Ovary (tissue), 7 donors: ENCODE measurements at regions not wholly inside any gene's neighbourhood (a gene's known extent, or its start where the extent isn't known, plus 50 kb on each side); places are given as distances from the start of the nearest gene placed in this dataset.

Source experiments
- DNase-seq, 5 donors: peaks; one replicate each; pipeline ENCODE4 v3.0.0-alpha.2; 2019 to 2020
- H3K27ac ChIP-seq, 2 donors: fragments of 200-600 bp; one replicate each; pipeline versions ENCODE4 v1.5.1 to v1.8.0; 2019 to 2022
- H3K27me3 ChIP-seq: fragments of 200-600 bp; one replicate; pipeline ENCODE4 v1.8.0; 2022
- H3K36me3 ChIP-seq: fragments of 200-600 bp; sonication (generic); one replicate; pipeline ENCODE4 v1.5.1; 2019
- H3K4me1 ChIP-seq: one replicate; pipeline ENCODE4 v1.8.1; 2013; ENCODE audit warnings: mild to moderate bottlenecking, moderate library complexity; ENCODE audit not compliant: insufficient read depth
- H3K4me3 ChIP-seq: fragments of 200-600 bp; sonication (generic); one replicate; pipeline ENCODE4 v1.5.1; 2017
- H3K9me3 ChIP-seq, 2 donors: fragments of 200-600 bp in 1 of 2; sonication (generic) in 1 of 2; one replicate each; pipeline versions ENCODE4 v1.5.1 to v1.8.1; 2013 to 2019; ENCODE audit warnings: mild to moderate bottlenecking in 1 of 2, moderate library complexity in 1 of 2
- CTCF ChIP-seq, 3 donors: fragments of 450-650 bp in 2 of 3; fragments of 200-600 bp in 1 of 3; IDR thresholded peaks; one replicate each; pipeline versions ENCODE4 v1.5.1 to v1.8.0; 2016 to 2022; ENCODE audit warnings: antibody characterized with exemption in 3 of 3, mild to moderate bottlenecking in 1 of 3
- EP300 ChIP-seq: sonication (generic); formaldehyde crosslinking; IDR thresholded peaks from one replicate; pipeline ENCODE4 v1.6.1; 2017; ENCODE audit warnings: antibody characterized with exemption
- POLR2A ChIP-seq: fragments of 450-650 bp; IDR thresholded peaks from one replicate; pipeline ENCODE4 v1.6.1; 2017; ENCODE audit warnings: antibody characterized with exemption, mild to moderate bottlenecking, moderate library complexity
- WGBS, 3 donors: extraction: QIAGEN DNeasy Blood & Tissue Kit in 1 of 3; methylation state at CpG; one replicate each; pipeline versions ENCODE4 v1.1.5 to v1.1.7; 2013 to 2017; 5-methylcytosine and 5-hydroxymethylcytosine counted together
- intact Hi-C, 4 donors: fragments of 100-400 bp; cut with DNase I; formaldehyde crosslinking; loops; one replicate each; pipeline versions ENCODE4 v1.11.0 to v1.15.1; 2022 to 2023
- donor health status: DM: no; HTN: no; CAD: no; lungs with moderate emphysema.
- donor health status: DM: no; HTN: no; CAD: no.
- donor health status: Bipolar disorder and iron deficiency.
- donor health status: DM: no; HTN: no; CAD: no.
- donor health status: DM: yes; HTN: yes; CAD: no.

GRCh38 chr1:222114536-222115156, 372.8 kb upstream of the DUSP10 start:
- H3K27ac ChIP-seq = no peak overlapping the region
- no peak for DNase-seq
- TF ChIP-seq CTCF (IDR thresholded peaks at IDR 0.05) (no peak), EP300 (no peak), POLR2A (no peak)
- no peaks in the 10 kb centered on the region for H3K4me1 ChIP-seq
- WGBS, 3 donors = 80 to 88% (median 86%) methylated on average over 3 of the region's 3 CpGs
- H3K4me3 ChIP-seq = no peak overlapping the region
- H3K9me3 ChIP-seq = no peaks in the 10 kb centered on the region
- no peaks in the 10 kb centered on the region for H3K27me3 ChIP-seq
- intact Hi-C loops = no loop called here
- H3K36me3 ChIP-seq = no peaks in the 10 kb centered on the region

GRCh38 chr1:222109836-222110235, 367.9 kb upstream of the DUSP10 start:
- H3K27ac ChIP-seq = no peak overlapping the region
- TF ChIP-seq POLR2A = no peak
- TF ChIP-seq CTCF (IDR thresholded peaks at IDR 0.05) = no peak
- no peak for TF ChIP-seq EP300
- H3K4me3 ChIP-seq = no peak overlapping the region
- no peaks in the 10 kb centered on the region for H3K27me3 ChIP-seq
- no peaks in the 10 kb centered on the region for H3K36me3 ChIP-seq
- H3K9me3 ChIP-seq = no peaks in the 10 kb centered on the region
- intact Hi-C loops = no loop called here
- H3K4me1 ChIP-seq = no peaks in the 10 kb centered on the region
- no peak for DNase-seq
- 79 to 86% (median 81%) methylated on average over 4 of the region's 4 CpGs for WGBS, 3 donors

GRCh38 chr1:222107975-222108374, 366.1 kb upstream of the DUSP10 start:
- no peaks in the 10 kb centered on the region for H3K4me1 ChIP-seq
- no peaks in the 10 kb centered on the region for H3K27me3 ChIP-seq
- no peak for TF ChIP-seq CTCF (IDR thresholded peaks at IDR 0.05)
- no peak for TF ChIP-seq POLR2A
- no peak for TF ChIP-seq EP300
- no peaks in the 10 kb centered on the region for H3K9me3 ChIP-seq
- no peak overlapping the region for H3K27ac ChIP-seq
- WGBS, 3 donors = 74 to 80% (median 76%) methylated on average over 4 of the region's 4 CpGs
- H3K36me3 ChIP-seq = no peaks in the 10 kb centered on the region
- no peak overlapping the region for H3K4me3 ChIP-seq
- intact Hi-C loops = no loop called here
- DNase-seq = no peak

- no peak for DNase-seq
- H3K4me1 ChIP-seq = no peaks in the 10 kb centered on the region
Measured at GRCh38 chr1:222107267-222107666, 365.4 kb upstream of the DUSP10 start.

GRCh38 chr1:222106377-222106776, 364.5 kb upstream of the DUSP10 start:
- Histone ChIP-seq H3K36me3 (no peaks in the 10 kb centered on the region), H3K27me3 (no peaks in the 10 kb centered on the region), H3K4me3 (no peak overlapping the region), H3K9me3 (no peaks in the 10 kb centered on the region), H3K4me1 (no peaks in the 10 kb centered on the region), H3K27ac (no peak overlapping the region)
- WGBS, 3 donors = 78 to 87% (median 79%) methylated on average over 5 of the region's 5 CpGs
- intact Hi-C loops = no loop called here
- TF ChIP-seq CTCF (IDR thresholded peaks at IDR 0.05) = no peak
- TF ChIP-seq EP300 = no peak
- TF ChIP-seq POLR2A = no peak
- DNase-seq = no peak

More at GRCh38 chr1:222107267-222107666, 365.4 kb upstream of the DUSP10 start:
- Histone ChIP-seq H3K36me3 (no peaks in the 10 kb centered on the region), H3K27me3 (no peaks in the 10 kb centered on the region), H3K9me3 (no peaks in the 10 kb centered on the region), H3K27ac (no peak overlapping the region), H3K4me3 (no peak overlapping the region)
- intact Hi-C loops = no loop called here
- no peak for TF ChIP-seq POLR2A
- WGBS, 3 donors = 66 to 85% (median 82%) methylated on average over 5 of the region's 5 CpGs
